ENCODE measurements at regions not wholly inside any gene's neighbourhood (a gene's known extent, or its start where the extent isn't known, plus 50 kb on each side); places are given as distances from the start of the nearest gene placed in this dataset.
A peak's percentile ranks its signal among the peaks of the same experiment; 100 is the strongest.
"Not testable (repeated sequence)": the region's sequence is repeated elsewhere in the genome, so short reads cannot be mapped to it uniquely, and the experiment has no call there.

DNA sequence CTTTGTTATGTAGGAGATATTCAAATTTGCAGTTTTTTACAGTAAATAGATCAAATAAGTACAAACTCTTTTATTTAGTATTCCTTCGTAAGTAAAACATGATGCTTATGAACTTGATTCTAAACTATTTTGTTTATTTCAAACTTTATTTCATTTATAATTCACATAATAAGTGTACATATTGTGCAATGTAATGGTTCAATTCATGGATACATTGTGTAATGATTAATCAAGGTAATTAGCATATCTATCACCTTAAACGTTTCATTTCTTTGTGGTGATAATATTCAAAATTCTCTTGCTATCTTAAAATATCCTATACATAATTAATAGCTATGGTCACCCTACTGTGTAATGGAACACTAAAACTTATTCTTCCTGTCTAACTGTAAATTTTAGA lies 525.9 kb upstream of the ZNF804A start:
- ATAC-seq (no peak), DNase-seq (ENCODE audit: low spot score) (no peak)
- intact Hi-C loops (cut with DNase I) = no loop called here

DNA sequence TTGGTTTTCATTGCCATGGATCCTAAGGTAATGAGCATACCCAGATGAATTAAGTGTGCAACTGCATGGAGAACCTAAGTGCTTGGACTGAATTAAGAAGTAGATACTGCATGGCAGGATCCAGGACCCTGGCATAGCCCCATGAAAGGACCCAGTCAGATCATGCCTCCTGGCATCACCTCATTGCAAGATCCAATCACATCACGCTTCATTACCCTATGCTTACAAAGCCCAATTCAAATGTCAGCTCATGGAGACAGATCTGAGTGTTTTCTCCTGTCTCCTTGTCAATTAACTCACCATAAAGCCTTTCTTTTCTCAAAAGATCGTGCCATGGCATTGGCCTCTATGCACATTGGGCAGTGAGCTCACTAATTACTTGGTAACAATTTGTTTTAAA lies 519.8 kb upstream of the ZNF804A start:
- DNase-seq (ENCODE audit: low spot score) (no peak), ATAC-seq (no peak)
- intact Hi-C loops (cut with DNase I) = no loop called here

DNA sequence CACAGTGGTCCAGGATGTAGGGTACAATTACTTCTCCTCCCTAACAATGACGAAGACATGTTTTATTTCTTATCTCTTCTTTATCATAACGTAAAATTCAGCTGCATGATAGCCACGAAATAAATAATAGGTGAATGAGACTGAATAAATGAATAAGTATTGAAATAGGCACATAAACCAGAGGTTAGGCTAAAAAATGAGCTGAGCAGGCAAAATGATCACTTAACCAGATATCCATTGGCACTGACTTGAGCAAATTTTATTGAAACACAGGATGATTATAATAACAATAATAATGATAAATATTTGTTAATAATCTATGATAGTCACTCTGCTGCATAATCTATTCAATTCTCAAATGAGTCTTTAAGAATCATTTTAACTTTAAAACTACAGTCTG lies 506.9 kb upstream of the ZNF804A start:
- intact Hi-C loops (cut with DNase I) = no loop called here
- no peak for DNase-seq (ENCODE audit: low spot score)
- ATAC-seq = no peak

DNA sequence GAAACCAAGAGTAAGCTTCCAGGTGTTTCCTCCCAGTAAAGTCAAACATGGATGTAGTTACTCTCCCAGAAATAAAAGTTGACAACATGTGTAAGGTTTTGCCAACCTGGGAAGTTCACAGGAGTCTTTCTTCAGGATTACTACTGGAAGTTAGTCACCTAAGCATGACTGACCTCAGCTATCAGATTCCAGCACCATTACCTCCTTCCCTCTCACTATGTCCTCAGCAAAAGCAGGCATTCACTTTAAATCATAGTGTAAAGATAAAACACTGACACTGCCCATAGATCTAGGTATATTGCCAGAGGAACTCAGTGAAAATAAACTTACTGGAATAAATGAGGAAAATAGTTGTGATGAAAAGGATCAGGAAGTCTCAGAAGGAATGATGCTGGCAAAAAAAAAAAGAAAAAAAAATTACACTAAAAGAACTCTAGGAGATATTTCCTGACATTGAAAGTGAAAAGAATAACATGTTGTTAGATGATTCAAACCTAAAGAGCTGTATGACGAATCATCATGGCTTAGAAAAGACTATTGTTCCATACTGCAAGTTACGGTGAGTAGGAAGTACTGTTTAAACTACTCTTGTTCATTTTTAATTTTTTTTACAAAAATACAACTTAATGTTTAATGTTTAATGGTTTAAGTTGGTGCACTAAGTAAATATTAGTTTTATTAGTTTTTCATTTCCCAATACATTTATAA lies 484.5 kb upstream of the ZNF804A start:
- intact Hi-C loops (cut with DNase I) = no loop called here
- no peak for DNase-seq (ENCODE audit: low spot score)
- ATAC-seq = no peak

DNA sequence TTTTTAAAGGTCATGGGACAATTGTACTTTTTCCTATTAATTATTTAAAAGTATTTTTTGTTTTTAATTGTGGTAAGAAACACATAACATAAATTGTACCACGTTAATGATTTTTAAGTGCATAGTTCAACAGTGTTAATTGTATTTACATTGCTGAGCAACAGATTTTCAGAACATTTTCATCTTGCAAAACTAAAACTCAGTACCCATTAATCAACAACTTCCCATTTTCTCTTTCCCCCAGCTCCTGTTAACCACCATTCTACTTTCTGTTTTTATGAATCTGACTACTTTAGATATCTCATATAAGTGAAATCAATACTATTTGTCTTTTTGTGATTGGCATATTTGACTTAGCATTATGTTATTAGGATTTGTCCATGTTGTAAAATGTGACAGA lies 483.9 kb upstream of the ZNF804A start:
- intact Hi-C loops (cut with DNase I) = no loop called here
- no peak for ATAC-seq
- no peak for DNase-seq (ENCODE audit: low spot score)

DNA sequence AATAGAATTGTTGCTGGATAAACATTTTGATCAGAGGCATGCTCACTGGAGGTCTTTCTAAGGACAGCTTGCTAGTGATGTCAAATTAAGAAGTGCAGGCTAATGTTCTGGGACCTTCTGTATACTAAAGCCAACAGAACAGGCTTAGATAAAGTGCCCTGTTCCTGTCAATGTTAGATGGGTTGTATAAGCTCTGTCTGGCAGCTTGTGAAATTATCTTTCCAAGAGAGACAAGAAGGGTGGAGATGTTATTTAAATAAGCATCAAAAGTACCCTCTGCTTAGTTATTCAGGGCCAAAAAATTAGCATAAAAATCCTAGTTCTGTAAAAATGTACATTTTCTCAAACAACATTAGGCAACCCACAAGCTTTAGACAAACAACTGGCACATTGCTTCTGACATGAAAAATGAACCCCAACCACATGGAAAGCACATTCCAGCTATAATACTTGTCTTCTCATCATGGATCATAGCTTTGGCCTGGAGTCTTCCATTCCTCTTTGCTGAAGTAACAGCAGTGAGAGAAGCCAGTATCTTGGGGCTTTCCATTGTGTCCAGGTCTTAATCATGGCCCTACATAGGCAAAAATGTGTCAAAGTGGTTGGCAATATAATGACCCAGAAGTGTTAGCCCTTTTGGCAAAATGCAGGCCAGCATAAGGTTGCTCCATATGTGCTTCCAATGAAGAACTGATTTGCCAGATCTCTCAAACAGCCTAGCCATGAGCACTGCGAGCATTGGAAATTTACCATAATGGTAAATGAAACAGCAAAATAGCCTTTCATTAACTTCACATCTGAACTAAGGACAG lies 478.1 kb upstream of the ZNF804A start:
- no peak for ATAC-seq

DNA sequence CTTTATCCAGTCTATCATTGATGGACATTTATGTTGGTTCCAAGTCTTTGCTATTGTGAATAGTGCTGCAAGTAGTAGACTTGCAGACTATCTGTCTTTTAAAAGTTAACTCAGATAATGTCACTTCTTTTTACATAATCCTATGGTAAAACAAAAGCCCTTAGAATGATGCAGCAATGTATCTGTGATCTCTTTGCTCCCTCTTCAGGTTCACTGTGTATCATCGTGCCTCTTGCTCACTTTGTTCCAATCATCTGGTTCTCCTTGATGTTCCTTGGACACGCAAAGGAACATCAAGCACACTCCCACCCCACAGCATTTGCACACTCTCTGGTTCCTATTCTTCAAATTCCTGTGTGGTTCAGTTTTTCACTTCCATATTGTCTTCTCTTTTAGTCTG lies 472.5 kb upstream of the ZNF804A start:
- no peak for DNase-seq (ENCODE audit: low spot score)
- intact Hi-C loops (cut with DNase I) = no loop called here
- no peak for ATAC-seq

More for the DNA sequence above, 478.1 kb upstream of the ZNF804A start:
- no peak for DNase-seq (ENCODE audit: low spot score)
- intact Hi-C loops (cut with DNase I) = no loop called here

DNA sequence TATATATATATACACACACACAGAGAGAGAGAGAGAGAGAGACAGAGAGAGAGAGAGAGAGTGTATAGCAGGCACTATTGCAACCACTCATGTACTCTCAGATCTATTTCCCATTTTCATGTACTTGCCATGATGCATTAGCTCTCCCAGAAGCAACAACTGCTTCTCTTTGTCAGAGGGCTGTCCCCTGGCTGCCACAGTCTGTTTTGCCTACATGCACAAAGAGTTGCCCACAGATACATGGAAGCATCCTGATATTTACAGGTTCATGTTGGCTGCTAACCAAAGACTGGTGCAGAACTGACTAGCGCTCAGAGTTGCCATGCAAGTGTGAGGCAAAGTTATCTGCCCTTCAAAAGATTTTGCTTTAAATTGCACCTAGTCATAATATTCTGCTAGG lies 469.3 kb upstream of the ZNF804A start:
- no peak for ATAC-seq
- intact Hi-C loops (cut with DNase I) = no loop called here
- no peak for DNase-seq (ENCODE audit: low spot score)

DNA sequence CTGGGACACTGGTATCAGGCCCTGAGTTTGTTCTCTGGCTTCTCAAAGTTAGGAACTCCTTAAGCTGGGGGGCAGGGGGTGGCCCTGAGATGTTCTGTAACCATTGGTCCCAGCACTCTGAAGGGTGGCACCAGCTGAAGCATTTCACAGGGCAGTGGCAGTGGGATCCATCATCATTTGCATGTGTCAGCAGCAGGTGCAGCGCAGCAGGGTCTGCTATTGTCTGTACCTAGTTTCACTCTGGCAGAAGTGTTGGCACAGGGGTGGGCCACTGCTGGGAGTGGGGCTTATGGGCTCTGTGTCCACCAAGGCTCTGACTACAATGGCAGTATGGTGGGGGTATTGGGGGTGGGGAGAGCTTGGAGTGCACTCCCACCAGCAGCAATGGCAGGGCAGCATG lies 460.4 kb upstream of the ZNF804A start:
- intact Hi-C loops (cut with DNase I) = no loop called here
- DNase-seq (ENCODE audit: low spot score) = no peak
- ATAC-seq = peak; percentile 39

DNA sequence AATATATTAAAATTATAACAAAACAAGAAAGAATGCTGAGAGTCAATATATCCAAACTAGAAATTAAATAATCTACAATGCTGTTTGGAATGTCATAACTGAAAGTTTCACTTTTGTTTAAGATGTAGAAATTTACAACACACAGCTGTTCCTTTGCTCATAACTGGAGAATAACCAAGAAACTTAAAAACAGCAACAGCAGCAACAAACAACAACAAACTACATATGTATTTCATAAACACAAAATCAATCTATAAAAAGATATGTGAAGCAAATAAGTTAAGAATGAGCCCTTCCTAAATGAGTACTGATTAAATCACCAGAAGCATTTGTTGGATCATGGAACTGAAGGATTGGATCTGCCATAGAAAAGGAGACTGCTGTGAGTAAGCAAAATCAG lies 456.5 kb upstream of the ZNF804A start:
- DNase-seq (ENCODE audit: low spot score) (no peak), ATAC-seq (no peak)
- intact Hi-C loops (cut with DNase I) = no loop called here

DNA sequence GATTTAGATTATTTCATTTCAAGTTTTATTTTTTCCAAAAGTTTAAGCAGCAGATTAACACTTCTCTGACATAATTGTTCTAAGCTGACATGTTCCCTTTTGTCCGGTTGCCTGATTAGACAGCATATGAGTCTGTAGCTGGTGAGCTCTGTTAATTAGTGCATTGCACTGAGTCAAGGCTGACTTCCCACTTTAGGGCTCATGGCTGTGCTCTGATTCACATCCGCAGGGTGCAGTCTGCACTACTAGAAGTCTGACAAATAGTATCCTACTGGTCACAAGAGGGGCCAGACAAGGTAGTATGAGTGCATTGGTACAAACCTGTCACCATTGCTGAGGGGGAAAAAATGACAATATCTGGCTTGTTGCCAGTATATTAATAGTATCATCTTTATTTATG lies 443.9 kb upstream of the ZNF804A start:
- intact Hi-C loops (cut with DNase I) = no loop called here
- ATAC-seq = no peak

DNA sequence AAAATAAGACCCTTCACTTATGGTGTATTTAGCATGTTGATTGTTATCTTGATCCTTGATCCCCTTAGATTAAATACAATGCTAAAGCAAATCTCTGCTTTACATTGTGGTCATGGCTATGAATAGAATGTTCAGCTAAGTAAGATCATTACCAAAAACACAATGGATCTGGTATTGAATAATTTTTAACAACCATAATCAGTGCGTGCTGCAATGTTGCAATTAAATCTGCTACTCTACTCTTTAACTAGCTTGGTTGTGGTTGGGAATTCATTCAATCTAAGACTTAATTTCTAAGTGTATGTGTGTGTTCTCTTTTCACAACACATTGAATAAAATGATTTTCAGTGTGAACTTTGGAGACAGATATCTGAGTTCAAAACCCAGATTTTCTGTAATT lies 442.5 kb upstream of the ZNF804A start:
- intact Hi-C loops (cut with DNase I) = no loop called here
- no peak for DNase-seq (ENCODE audit: low spot score)
- ATAC-seq = no peak

More for the DNA sequence above, 443.9 kb upstream of the ZNF804A start:
- no peak for DNase-seq (ENCODE audit: low spot score)

DNA sequence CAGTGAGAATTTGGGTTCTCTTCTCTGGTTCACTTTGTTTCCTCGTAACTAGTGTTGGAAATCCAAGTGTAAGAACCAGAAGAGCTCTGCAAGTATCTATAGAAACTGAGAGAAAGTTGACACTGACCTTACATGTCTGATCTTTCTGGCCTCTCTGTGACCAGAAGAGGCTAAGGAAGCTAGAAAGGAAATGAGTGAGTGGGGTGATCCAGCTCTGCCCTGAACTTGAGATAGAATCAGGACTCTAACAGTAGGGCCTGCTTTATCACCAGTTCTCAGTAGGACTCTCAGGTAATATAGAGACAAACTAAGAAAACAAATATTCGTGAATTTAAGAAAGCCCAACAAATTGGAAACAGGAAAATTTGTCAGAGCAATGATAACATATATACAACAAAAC lies 441.2 kb upstream of the ZNF804A start:
- ATAC-seq (no peak), DNase-seq (ENCODE audit: low spot score) (no peak)
- intact Hi-C loops (cut with DNase I) = no loop called here

DNA sequence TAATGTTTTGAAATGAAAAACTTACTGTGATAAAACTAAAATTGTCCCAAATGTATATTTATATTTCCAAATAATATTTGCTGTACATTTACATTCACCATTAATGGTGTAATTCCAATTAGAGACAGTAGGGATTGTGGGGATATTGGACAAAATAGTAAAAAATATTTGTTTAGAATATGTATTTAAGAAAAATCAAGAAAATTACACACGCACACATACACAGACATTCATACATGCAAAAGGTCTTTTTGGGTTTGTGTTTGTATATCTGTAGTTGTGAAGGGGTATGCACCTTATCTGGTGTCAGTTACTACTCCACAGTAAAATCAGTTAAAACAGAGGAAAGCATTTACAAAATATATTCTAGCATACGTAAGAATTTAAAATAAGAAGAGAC lies 435.9 kb upstream of the ZNF804A start:
- no peak for DNase-seq (ENCODE audit: low spot score)
- intact Hi-C loops (cut with DNase I) = no loop called here
- no peak for ATAC-seq

DNA sequence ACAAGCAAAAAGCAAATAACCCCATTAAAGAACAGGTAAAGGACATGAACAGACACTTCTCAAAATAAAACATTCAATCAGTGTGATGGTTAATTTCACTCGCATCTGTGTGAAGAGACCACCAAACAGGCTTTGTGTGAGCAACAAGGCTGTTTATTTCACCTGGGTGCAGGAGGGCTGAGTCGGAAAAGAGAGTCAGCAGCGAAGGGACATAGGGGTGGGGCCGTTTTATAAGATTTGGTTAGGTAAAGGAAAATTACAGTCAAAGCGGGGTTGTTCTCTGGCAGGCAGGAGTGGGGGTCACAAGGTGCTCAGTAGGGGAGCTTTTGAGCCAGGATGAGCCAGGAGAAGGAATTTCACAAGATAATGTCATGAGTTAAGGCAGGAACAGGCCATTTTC lies 429.5 kb upstream of the ZNF804A start:
- intact Hi-C loops (cut with DNase I); DNase-seq (ENCODE audit: low spot score); ATAC-seq: not testable (repeated sequence)

DNA sequence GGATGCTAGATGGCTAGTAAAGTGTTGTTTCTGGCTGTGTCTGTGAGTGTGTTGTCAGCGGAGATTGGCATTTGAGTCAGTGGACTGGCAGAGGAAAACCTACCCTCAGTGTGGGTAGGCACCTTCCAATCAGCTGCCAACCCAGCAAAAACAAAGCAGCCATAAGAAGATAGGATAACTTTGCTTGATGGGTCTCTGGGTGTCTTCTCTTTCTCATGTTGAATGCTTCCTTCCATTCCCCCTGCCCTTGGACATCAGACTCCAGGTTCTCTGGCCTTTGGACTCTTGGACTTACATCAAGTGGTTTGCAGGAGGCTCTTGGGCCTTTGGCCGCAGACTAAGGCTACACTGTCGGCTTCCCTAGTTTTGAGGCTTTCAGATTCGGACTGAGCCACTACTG lies 429.0 kb upstream of the ZNF804A start:
- intact Hi-C loops (cut with DNase I) = no loop called here
- DNase-seq (ENCODE audit: low spot score) (no peak), ATAC-seq (no peak)

DNA sequence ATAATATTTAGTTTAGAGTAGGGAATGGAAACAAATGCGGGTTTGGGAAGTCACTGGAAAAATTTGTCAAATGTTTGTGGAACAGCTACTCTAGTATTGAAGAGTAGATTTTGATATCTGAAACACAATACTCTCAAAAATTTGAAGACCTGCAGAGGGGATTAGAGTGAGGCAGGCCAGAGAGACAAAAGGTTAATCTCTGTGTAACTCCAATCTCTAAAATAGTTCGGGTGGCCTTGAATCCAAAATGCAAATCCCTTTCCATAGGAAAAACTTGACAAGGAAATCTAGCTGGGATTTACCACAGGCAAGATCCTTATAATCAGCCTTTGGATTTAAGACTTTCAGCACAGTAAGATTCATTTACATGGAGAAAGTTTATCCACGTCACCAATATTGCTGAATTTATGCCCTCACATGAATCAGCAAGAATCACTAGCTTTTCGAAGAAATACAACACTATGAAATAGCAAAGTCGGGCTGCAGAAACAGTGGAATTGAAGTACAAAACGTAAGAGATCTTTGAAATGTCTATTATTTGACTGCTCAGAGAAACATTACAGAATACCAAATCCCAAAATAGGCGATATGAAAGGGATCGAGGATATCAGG lies 423.7 kb upstream of the ZNF804A start:
- ATAC-seq (no peak), DNase-seq (ENCODE audit: low spot score) (no peak)
- intact Hi-C loops (cut with DNase I) = no loop called here

DNA sequence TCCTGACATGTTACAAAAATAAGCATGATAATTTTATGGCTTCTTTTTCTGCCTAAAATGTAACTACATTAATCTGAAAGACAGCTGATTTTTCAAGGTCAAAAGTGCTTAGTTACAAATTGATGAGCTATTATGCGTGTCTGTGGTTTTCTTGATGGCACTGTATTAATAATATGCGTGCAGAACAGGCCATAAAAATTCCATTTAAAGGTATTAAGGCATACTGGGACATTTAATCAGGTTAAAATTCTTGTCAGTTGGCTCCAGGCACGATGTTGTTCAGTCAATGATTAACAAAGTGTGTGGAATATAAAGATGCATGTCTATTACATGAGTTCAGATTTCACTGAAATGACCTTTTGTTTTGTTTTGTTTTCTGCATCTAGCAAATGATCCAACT lies 420.1 kb upstream of the ZNF804A start:
- intact Hi-C loops (cut with DNase I) = no loop called here
- ATAC-seq (no peak), DNase-seq (ENCODE audit: low spot score) (no peak)

DNA sequence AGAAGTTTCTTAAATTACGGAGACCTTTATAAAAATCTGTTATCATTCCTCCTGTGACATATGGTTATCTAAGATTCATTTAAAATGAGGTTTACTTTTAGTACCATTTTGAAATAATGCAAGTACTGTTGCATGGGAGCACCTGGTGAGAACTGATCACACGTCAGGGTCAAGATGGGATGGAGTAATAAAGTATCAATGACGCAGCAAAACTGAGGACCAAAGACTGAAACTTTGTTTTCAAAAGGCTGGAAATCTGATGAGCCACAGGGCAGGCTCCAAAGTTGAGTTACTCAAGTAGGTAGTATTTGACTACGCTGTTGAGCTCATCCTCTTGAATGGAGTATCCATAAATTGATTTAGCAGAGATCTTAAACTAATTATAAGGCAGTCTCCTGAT lies 411.9 kb upstream of the ZNF804A start:
- intact Hi-C loops (cut with DNase I) = loop anchor here (5.0 kb wide), 1 partner anchor 419 kb away; no protein-coding TSS in a partner anchor
- ATAC-seq = no peak
- no peak for DNase-seq (ENCODE audit: low spot score)

DNA sequence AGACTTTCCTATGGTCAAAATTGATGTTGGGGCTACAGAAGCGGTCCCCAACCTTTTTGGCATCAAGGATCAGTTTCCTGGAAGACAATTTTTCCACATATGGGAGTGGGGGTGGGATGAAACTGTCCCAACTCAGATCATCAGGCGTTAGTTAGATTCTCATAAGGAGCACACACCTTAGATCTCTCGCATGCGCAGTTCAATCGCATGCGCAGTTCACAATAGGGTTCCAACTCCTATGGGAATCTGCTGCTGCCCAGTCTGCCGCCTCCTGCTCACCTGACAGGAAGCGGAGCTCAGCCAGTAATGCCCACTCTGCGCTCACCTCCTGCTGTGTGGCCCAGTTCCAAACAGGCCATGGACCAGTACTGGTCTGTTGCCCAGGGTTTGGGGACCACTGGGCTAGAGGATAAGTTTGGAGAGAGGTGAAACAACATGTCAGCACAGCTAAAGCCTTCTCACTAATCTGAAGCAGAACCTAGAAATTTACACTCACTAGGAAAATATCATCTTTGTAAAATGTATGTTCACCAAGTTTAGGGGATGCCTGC lies 410.8 kb upstream of the ZNF804A start:
- no peak for DNase-seq (ENCODE audit: low spot score)

More for the DNA sequence above, 410.8 kb upstream of the ZNF804A start:
- intact Hi-C loops (cut with DNase I) = loop anchor here (5.0 kb wide), 1 partner anchor 420 kb away; no protein-coding TSS in a partner anchor
- no peak for ATAC-seq

Measured in sciatic nerve (tissue), 2 donors.